Right cardiac atrium (tissue), 5 donors: ENCODE measurements at regions not wholly inside any gene's neighbourhood (a gene's known extent, or its start where the extent isn't known, plus 50 kb on each side); places are given as distances from the start of the nearest gene placed in this dataset.
"Not testable (repeated sequence)": the region's sequence is repeated elsewhere in the genome, so short reads cannot be mapped to it uniquely, and the experiment has no call there.

Experiments used
- ATAC-seq, 2 donors: fragments of 200-7000 bp; cut with Tn5 transposase; one replicate each; pipeline versions ENCODE4 v1.8.0 to v1.9.1; 2020; ENCODE audit warnings: moderate library complexity in 2 of 2, mild to moderate bottlenecking in 1 of 2
- DNase-seq, 3 donors: peaks; one replicate each; pipeline ENCODE4 v3.0.0-alpha.2; 2020
- H3K27ac ChIP-seq: one replicate; pipeline ENCODE4 v1.5.1; 2013; ENCODE audit warnings: mild to moderate bottlenecking, low read length, control low read depth, moderate library complexity
- H3K27me3 ChIP-seq: one replicate; pipeline ENCODE4 v1.6.1; 2013; ENCODE audit not compliant: control insufficient read depth, insufficient read depth
- H3K4me1 ChIP-seq: one replicate; pipeline ENCODE4 v1.6.1; 2013; ENCODE audit warnings: low read length; ENCODE audit not compliant: control insufficient read depth, insufficient read depth
- H3K4me3 ChIP-seq: one replicate; pipeline ENCODE4 v1.5.1; 2013; ENCODE audit warnings: low read length, control low read depth
- H3K9me3 ChIP-seq: one replicate; pipeline ENCODE4 v1.6.1; 2013; ENCODE audit warnings: low read length; ENCODE audit not compliant: control insufficient read depth
- WGBS: extraction: QIAGEN DNeasy Blood & Tissue Kit; methylation state at CpG from one replicate; pipeline ENCODE4 v1.1.7; 2013; 5-methylcytosine and 5-hydroxymethylcytosine counted together
- intact Hi-C, 4 donors: fragments of 100-400 bp; cut with DNase I; formaldehyde crosslinking; loops; one replicate each; pipeline versions ENCODE4 v1.11.0 to v1.14.0; 2022 to 2023
- donor health status: healthy with polysubstance abuse.
- donor health status: DM: no; HTN: yes; CAD: no.
- donor health status: DM: no; HTN: no; CAD: no.
- donor health status: DM: no; HTN: yes; CAD: no; lungs with severe emphysema.
- donor health status: DM: yes; HTN: yes; CAD: no.

- 97% methylated on average over 7 of the region's 7 CpGs for WGBS
- no peak for DNase-seq
- no peak overlapping the region for H3K27ac ChIP-seq
- no peaks in the 10 kb centered on the region for H3K27me3 ChIP-seq
- H3K9me3 ChIP-seq, result peaks cover 9% of the 10 kb centered on the region
- no peaks in the 10 kb centered on the region for H3K4me1 ChIP-seq
- intact Hi-C loops, result no loop called here
- no peak for ATAC-seq
- H3K4me3 ChIP-seq, result no peak overlapping the region
These were observed 118.5 kb upstream of the ZNF267 start for GRCh38 chr16:31754998-31755615.

- 95% methylated on average over 2 of the region's 2 CpGs for WGBS
- intact Hi-C loops, result no loop called here
- Histone ChIP-seq H3K4me3 (no peak overlapping the region), H3K9me3 (peaks cover 24% of the 10 kb centered on the region), H3K4me1 (no peaks in the 10 kb centered on the region), H3K27me3 (no peaks in the 10 kb centered on the region), H3K27ac (no peak overlapping the region)
- ATAC-seq (no peak), DNase-seq (no peak)
These were observed 109.5 kb upstream of the ZNF267 start for GRCh38 chr16:31764103-31764502.

GRCh38 chr16:31767267-31767666 lies 106.3 kb upstream of the ZNF267 start:
- H3K9me3 ChIP-seq, result peaks cover 30% of the 10 kb centered on the region

DNA sequence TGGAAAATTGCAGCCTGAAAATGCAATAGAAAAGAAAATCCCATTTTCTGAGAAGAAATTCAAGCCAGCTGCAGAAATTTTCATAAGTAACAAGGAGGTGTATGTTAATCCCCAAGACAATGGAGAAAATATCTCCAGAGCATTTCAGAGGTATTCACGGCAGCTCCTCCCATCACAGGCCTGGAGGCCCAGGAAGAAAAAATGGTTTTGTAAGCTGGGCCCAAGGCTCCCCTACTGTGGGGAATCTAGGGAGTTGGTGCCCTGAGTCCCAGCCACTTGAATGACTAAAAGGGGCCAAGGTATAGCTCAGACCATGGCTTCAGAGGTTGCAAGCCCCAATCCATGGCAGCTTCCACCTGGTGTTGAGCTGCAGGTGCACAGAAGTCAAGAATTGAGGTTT lies 93.3 kb upstream of the ZNF267 start:
- Histone ChIP-seq H3K4me3 (no peak overlapping the region), H3K27ac (no peak overlapping the region), H3K27me3 (no peaks in the 10 kb centered on the region), H3K4me1 (no peaks in the 10 kb centered on the region), H3K9me3 (no peaks in the 10 kb centered on the region)
- DNase-seq (no peak), ATAC-seq (no peak)
- 94% methylated on average over 1 of the region's 1 CpG for WGBS
- intact Hi-C loops, result no loop called here

More at GRCh38 chr16:31767267-31767666, 106.3 kb upstream of the ZNF267 start:
- H3K4me1 ChIP-seq, result no peaks in the 10 kb centered on the region
- H3K27ac ChIP-seq, result no peak overlapping the region
- DNase-seq, result no peak
- no peak for ATAC-seq
- H3K27me3 ChIP-seq, result no peaks in the 10 kb centered on the region
- intact Hi-C loops, result no loop called here
- H3K4me3 ChIP-seq, result no peak overlapping the region
- 97% methylated on average over 10 of the region's 10 CpGs for WGBS

DNA sequence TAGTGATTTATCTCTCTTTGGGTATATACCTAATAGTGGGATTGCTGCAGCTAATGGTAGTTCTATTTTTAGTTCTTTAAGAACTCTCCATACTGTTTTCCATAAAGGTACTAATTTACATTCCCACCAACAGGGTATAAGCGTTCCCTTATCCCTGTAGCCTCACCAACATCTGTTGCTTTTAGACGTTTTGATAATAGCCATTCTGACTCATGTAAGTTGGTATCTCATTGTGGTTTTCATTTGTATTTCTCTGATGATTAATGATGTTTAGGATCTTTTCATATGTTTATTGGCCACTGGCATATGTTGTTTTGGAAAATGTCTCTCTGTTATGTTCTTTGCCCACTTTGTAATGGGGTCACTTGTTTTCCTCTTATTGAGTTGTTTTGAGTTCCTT lies 88.5 kb upstream of the ZNF267 start:
- Histone ChIP-seq H3K9me3 (peaks cover 2% of the 10 kb centered on the region), H3K27me3 (no peaks in the 10 kb centered on the region), H3K27ac (no peak overlapping the region), H3K4me1 (no peaks in the 10 kb centered on the region), H3K4me3 (no peak overlapping the region)
- DNase-seq, result no peak
- intact Hi-C loops, result no loop called here
- 67% methylated on average over 2 of the region's 2 CpGs for WGBS
- ATAC-seq, result no peak

GRCh38 chr16:31807086-31807485 lies 66.5 kb upstream of the ZNF267 start:
- Histone ChIP-seq H3K27ac (no peak overlapping the region), H3K9me3 (no peaks in the 10 kb centered on the region), H3K4me3 (no peak overlapping the region), H3K27me3 (no peaks in the 10 kb centered on the region), H3K4me1 (no peaks in the 10 kb centered on the region)
- intact Hi-C loops, result no loop called here
- WGBS, result 76% methylated on average over 3 of the region's 3 CpGs
- no peak for DNase-seq
- ATAC-seq, result no peak

DNA sequence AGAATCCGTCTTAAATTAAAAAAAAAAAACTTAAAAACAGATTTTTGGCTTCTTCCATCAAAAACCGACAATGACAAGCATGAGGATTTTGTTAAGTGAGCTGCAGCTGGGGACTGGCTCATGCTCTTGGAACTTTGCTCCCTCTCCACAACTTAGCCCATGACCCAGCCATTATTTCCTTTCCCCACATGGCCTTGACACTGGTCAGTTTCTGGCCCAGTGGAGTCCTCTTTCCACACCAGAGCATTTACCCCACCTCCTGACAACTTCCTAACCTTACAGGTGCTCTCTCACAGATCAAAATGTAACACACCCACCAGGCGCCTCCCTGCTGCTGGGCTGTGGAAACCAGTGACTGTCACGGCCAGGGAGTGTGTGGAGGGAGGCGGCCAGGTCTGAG lies 62.7 kb upstream of the ZNF267 start:
- intact Hi-C loops, result no loop called here
- Histone ChIP-seq H3K4me1 (no peaks in the 10 kb centered on the region), H3K4me3 (no peak overlapping the region), H3K27me3 (no peaks in the 10 kb centered on the region), H3K27ac (no peak overlapping the region), H3K9me3 (no peaks in the 10 kb centered on the region)
- WGBS, result 55% methylated on average over 5 of the region's 5 CpGs
- no peak for DNase-seq
- ATAC-seq, result no peak

DNA sequence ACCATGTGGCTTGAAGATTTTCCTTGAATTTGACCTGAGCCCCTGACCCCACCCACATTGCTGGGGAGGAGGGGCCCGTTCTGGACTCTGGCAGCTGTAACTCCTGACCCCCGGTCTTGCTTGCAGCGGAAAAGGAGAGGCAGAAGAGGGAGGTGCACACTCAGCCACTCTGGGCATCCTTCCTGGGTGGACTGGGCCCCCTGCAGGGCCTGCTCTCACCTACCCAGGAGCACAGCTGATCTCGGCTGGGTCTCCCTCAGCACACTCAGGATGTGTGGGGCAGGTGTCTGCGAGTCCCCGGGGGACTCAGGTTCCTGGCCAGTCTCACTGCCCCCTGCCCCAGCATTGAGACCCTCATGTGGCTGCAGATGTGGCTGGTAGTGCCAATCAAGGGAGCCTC lies 57.5 kb upstream of the ZNF267 start:
- H3K9me3 ChIP-seq, intact Hi-C loops, ATAC-seq: not testable (repeated sequence)

DNA sequence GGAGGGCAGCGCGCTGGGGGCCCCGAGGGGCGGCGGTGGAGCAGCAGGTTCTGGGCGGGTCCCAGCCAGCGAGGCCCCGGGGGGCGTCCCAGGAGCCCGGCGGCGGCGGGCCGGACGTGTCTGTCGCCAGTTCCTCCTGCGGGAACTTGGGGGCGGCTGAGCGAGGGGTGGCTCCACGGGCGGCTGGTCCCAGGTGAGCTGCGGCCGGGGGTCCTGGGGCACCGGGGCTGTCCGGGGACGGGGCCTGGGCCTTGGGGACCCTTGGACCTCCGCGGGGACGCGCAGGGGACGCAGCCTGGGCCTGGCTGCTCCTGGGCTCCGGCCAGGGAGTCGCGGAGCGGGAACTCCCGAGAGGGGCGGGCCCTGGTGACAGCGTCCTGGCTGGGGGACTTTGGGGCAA lies 54.2 kb upstream of the ZNF267 start:
- no peaks in the 10 kb centered on the region for H3K27me3 ChIP-seq
- H3K4me3 ChIP-seq, result no peak overlapping the region
- no peaks in the 10 kb centered on the region for H3K9me3 ChIP-seq
- peak in 1 of 3 donors; percentile 43 for DNase-seq
- WGBS, result 19% methylated on average over 38 of the region's 38 CpGs
- peak in 1 of 2 donors; percentile 11 for ATAC-seq
- no peak overlapping the region for H3K27ac ChIP-seq
- H3K4me1 ChIP-seq, result no peaks in the 10 kb centered on the region
- intact Hi-C loops, result no loop called here

More for the DNA sequence above, 57.5 kb upstream of the ZNF267 start:
- not testable (repeated sequence) for H3K27me3 ChIP-seq, H3K4me3 ChIP-seq, H3K27ac ChIP-seq, DNase-seq, H3K4me1 ChIP-seq
- 73% methylated on average over 4 of the region's 6 CpGs for WGBS

DNA sequence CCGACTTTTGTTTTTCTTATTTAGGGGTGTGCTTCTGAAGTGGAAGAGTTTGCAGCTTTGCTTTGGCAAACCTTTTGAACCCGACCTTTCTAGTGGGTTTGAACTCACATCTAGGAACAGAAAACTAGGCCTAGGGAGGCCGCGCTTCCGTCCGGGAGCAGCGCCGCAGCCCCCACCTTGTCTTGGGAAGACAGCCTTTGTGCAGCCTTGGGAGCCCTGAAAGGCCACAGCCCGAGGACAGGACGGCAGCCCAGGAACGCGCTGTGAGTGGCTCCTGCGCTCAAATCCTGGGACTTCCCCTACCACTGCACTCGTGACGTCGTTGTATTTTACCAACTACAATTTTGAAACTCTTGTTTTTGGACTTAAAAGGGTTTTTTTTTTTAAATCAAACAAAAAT lies 53.7 kb upstream of the ZNF267 start:
- WGBS, result 62% methylated on average over 16 of the region's 16 CpGs
- H3K27ac ChIP-seq, result no peak overlapping the region
- H3K9me3 ChIP-seq, result no peaks in the 10 kb centered on the region
- H3K27me3 ChIP-seq, result no peaks in the 10 kb centered on the region
- DNase-seq (no peak), ATAC-seq (no peak)
- no peak overlapping the region for H3K4me3 ChIP-seq
- no peaks in the 10 kb centered on the region for H3K4me1 ChIP-seq
- intact Hi-C loops, result no loop called here
